ENCODE measurements at regions not wholly inside any gene's neighbourhood (a gene's known extent, or its start where the extent isn't known, plus 50 kb on each side); places are given as distances from the start of the nearest gene placed in this dataset.
"Not testable (repeated sequence)": the region's sequence is repeated elsewhere in the genome, so short reads cannot be mapped to it uniquely, and the experiment has no call there.

DNA sequence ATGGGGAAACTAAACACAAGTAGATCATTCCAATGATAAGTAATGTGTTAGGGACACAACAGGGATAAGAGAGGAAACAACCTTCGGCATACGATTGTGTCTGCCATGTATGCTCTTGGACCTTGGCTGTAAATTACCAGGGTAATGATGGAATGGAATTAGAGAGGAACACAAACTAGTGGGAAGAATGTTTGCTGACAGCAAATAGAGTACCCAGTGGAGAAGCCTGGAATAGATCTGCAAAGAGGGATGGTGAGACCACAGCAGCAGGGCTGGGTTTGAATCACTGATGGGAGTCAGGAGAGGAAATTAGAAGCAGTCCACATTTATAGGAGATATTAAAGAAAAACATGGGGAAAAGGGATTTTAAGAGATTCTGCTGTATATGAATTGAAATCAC lies 172.8 kb downstream of the LRIG3 start:
- DNase-seq = no peak

DNA sequence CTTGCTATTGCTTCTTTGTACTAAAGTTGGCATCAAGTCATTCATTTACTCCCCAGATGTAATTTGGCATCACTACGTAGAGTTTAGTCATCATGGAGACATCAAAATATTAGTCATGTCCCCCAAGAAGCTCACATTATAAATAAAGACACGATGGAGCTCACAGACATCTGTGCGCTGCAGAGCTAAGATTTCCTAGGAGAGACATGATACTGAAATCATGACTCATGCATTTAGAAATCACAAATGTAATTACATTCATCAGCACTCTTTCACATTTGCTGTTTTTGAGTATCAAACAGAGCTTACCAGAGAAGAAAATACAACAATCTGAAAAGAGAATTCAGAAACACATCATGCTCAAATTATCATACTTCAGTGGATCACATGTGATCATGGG lies 169.8 kb downstream of the LRIG3 start:
- DNase-seq = no peak

DNA sequence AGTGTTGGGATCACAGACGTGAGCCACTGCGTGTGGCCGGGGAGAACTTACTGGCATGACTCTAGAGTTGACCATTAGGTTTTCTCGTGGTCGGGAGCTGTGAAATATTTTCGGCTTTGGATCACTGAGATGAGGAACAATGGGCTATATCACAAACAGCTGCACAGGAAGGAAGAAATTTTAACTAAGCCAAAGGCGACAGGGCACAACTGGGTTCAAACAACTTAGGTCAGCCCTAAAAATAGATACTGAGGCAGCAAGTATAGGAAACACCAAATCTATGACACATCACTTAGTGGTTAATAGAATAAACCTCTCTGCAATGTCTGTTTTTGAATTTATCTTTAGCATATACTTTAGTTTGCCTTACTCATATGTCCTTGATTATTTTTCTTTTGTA lies 162.9 kb downstream of the LRIG3 start:
- DNase-seq = no peak

DNA sequence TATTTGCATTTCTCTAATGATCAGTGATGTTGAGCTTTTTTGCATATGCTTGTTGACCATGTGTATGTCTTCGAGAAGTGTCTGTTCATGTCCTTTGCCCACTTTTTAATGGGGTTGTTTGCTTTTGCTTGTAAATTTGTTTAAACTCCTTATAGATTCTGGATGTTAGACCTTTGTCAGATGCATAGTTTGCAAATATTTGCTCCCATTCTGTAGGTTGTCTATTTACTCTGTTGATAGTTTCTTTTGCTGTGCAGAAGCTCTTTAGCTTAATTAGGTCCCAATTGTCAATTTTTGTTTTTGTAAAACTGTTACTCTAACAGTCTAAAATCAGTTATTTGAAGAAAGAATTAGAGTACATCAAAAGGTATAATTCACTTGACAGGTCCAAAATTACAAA lies 160.6 kb downstream of the LRIG3 start:
- not testable (repeated sequence) for DNase-seq

DNA sequence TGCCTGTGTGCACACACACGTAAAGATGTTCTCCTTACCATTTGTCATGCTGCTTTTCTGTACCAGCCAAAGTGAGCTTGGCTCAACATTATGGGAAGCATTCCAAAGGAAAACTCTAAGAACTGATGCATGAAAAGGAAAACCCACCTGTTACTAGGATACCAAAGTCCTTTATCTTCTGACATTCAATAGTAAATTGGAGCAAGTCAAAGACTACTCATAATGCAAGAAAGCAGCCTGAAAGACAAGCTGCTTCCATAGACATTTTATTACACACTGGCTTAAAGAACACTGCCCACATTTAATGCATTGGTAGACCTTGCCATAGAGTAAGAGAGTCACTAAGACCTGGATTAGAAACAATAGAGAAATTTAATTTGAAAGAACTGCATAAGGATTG lies 159.0 kb downstream of the LRIG3 start:
- DNase-seq = no peak

DNA sequence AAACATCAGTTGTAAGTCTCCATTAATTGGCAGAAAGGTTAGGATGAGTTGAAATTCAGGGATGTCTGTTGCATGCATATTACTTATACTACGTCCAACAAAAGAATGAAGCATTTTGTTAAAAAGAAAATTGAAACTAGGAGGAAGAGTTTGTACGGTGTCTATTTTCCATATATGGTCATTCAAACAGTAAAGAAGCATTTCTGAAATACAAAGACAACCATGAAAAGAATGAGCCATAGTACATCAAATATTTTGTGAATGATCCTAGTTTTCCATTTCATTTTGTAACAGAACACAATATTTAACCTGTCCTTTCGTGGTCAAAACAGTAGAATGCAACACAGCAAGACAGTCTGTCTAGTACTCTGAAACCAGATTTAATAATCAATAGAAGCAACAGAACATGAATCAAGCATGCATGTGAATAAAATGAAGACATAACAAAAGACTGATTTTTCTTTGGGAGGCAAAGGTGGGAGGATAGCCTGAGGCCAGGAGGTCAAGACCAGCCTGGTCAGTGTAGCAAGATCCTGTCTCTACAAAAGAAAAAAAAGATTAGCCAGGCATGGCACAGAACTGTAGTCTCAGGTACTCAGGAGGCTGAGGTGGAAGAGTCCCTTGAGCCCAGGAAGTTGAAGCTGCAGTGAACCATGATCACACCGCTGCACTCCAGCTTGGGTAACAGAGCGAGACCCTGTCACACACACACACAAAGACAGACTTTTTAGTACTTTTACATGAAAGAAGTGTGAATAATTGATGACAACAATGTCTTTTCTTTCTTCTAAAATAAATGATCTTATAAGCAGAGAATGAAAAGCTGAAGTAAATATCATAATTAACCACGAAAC lies 156.0 kb downstream of the LRIG3 start:
- DNase-seq = no peak

DNA sequence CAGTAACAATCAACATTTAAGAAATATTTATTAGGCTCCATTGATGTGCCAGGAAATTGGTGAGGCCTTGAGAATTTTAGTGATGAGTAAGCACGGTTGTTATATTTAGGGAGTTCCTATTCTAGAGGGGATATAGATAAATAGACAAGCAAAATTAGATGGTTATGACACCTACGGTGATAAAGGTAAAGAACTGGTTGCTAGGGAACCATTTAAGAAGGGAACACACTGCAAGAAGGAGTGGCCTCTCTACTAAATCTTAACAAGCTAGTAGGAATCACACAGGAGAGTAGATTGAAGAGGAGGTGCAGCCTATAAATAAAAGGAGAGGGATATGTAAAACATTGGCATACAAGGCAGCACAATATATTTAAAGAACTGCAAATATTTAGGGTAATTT lies 155.2 kb downstream of the LRIG3 start:
- no peak for DNase-seq

DNA sequence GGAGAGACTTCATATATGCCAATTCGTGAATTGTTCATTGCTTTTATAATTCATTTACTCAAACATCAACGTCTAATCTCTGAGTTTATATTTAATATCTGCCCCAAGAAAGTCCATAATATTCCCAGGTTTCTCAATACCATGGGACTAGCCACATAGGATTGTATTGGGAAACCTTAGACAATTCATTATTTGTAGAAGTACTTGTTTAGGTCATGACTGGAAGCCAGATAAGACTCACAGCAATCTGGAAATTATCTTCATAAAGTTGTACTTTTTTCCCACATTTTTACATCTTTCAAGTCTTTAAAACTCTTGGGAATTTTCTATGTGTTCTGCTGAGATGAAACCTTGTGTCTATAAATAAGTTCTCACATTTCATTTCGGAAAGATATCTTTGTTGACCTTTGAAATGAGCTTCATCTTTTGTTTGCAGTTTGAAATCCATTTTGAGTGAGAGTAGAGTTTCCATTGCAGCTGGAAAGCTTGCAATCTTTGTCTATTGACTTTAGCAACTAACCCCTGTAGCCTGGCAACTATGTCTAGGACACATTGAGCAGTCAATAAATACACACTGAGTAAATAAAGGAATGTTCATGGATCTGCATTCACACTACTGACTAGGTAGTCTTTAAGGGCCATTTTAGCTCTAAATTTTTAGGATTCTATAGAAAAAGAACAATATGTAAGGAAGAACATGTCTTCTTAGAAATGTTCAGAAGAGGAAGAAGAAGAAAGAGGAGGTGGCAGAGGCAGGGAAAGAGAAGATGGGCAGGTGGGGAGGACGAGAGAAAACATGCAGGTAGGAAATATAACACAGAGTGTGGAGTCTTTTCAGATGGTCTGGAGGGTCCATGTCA lies 154.4 kb downstream of the LRIG3 start:
- DNase-seq = no peak

DNA sequence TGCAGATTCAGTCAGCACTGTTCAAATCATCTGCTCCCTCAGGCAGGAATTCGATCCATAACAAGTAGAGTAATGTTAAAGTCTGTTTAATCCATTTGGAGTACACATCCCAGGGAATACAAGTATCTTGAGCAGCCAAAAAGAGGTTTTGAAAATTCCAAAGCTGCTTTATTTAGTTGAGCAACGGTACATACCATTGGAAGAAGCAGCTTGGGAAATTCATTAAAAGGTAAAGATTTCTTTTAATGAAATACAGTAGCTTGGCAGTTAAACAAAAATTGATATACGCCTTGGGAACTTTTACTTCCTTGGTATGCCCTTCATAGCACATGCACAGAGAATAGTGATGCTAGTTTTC lies 153.8 kb downstream of the LRIG3 start:
- no peak for DNase-seq

DNA sequence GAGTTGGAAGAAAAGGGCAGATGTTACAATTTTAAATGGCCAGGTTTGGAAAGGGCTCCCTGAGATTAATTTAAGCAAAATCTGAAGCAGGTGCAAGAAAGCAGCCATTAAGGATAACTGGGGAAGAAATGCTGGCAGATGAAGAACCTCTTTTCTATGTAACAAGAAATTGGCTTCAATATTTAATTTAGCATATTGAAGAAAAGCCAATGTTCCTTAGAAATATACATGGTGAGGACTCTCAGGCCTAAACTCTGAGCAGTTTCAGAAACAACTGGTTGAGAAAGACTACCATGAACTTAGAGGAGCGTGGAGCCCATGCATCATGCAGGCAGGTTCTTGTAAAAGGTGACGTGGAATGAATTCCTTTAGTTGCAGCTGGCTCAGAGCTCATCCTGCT lies 152.8 kb downstream of the LRIG3 start:
- no peak for DNase-seq

DNA sequence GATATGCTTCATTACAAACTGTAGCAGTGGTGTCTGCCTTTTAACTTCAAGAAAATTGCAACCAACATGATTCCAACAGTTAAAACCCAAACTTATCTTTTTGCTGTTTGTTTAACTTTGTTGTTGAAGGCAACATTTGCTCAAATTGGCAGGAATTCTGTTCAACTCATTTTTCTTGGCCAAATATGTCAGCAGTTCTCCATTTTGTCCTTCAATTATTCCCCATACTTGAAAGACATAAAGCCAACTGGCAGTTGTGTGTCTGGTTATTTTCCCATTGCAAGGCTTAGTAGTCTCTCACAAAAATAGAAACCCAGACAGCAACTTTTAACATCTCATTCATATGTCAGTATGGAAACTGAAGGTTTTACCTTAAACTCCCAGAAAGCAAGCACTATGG lies 146.3 kb downstream of the LRIG3 start:
- DNase-seq = no peak

DNA sequence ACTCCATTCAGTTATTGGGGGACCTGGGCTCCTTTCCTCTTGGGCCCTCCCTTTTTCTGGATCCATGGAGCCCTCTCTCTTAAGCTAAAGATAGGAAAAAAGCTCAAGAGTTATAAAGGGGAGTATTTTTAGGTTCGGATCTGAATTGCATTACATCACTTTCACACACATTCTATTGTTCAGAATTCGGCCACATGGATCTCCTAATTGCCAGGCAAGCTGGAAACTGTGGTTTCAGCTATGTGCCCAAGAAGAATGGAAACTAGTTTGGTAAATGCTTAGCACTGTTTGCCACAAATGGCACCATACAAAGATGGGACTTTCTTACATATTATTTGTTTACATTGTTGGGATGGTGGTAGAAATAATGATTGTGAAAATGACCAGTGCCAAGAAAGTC lies 145.6 kb downstream of the LRIG3 start:
- DNase-seq = no peak

DNA sequence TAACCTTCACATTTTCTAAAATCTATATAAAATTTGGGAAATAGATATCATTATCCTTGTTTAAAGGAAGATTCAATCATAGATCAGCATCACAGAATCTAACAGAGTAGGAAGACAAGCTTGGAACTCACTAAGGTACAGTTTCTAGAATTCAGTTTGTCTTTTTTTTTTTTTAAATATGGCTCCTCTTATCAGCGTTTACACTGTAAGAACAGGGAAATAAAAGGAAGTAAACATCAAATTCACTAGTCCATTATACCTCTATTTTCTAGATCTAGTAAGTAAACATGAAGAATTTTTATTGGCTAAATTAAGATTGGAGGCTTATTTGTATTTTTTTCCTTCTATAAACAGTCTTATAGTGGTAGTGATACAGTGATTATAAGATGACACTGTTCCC lies 144.9 kb downstream of the LRIG3 start:
- DNase-seq = no peak

DNA sequence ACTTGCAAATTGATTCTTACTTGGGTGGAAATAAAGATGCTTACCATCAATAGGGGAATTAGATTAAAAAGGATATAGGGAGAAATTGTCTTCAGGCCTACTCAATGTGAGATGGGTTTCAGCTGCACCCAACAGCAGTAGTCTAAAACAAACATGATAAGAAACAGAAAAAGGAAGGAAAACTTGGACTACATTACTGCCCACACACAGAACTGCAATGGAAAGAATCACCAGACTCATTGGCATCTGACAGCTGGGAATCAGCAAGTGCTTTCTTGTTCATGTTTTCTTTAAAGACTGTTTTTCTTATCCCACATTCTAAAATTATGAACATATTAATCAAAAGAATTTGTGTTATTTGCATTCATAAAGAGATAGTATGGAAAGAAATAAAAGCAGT lies 144.2 kb downstream of the LRIG3 start:
- no peak for DNase-seq

DNA sequence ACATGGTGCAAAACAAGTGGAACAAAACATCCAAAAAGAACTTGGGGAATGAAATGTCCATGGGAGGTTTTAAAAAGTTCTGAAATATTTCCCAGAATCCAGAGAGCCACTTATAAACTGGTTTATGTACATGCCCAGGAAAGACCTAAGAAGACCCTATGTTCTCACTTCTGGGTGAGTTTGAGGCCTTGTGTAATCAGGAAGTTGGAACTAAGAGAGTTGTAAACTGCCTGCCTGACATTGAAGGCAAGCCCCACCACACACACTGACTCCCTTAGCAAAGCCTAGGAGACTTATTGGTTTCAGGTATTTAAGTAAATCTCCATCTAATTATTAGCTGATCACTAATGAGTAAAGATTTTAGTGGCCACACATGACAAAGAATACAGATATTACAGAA lies 142.5 kb downstream of the LRIG3 start:
- DNase-seq = no peak

DNA sequence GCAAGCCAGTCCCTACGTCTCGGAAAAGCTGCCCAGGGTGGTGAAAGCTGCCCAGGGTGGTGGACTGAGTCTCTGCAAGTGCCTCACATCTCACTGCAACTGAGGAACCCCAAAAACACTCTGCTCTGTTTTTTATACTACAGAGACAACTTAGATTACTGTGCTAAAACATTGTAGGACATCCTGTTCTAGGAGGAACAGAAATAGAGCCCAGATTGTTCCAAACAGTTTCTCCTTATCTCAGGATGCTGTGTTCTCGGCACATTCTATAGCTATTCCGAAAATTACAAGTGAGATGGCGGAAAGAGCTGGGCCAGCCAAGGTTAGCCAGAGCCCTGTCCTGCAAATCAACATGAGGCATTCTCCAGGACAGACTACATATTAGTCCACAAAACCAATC lies 138.7 kb downstream of the LRIG3 start:
- DNase-seq = no peak

DNA sequence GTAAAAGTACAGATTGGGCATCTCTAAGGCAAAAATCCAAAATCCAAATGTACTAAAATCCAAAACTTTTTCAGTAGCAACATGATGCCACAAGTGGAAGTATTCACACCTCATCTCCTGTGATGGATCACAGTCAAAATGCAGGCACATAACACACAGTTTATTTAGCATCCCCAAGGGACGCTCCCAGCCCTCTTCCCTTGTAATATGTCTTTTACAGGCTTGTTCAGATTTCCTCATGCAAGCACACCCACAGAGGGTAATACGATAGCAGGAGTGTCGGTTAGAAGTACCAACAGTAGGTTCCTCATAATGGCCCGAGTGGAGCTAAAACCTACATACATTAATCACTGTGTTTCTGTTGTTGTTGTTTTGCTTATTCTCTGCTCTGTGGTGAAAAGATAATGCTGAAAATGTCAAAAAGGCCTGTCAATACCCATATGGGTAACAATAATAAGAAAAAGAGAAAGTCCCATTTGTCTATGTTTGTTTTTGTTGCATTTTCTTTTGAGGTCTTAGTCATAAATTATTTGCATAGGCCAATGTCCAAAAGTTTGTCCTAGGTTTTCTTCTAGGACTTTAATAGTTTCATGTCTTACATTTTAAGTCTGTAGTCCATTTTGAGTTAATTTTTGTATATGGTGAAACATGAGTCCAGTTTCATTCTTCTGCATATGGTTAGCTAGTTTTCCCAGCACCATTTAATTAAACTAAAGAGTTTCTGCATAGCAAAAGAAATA lies 133.1 kb downstream of the LRIG3 start:
- no peak for DNase-seq

DNA sequence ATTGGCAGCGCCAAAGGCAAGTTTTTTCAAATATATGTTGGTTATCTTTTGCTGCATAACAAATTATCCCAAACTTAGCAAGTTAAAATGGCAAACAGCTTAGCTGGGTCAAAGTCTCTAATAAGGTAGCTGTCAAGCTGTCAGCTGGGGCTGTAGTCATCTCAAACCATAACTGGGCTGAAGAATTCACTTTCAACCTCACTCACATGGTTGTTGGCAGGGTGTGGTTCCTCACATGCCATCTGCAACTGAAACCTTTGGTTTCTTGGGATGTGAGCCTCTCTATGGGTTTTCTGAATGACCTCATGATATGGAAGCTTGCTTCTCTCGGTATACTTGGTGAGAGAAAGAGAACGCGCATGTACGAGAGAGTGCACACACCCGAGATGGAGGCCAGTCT lies 125.4 kb downstream of the LRIG3 start:
- no peak for DNase-seq

DNA sequence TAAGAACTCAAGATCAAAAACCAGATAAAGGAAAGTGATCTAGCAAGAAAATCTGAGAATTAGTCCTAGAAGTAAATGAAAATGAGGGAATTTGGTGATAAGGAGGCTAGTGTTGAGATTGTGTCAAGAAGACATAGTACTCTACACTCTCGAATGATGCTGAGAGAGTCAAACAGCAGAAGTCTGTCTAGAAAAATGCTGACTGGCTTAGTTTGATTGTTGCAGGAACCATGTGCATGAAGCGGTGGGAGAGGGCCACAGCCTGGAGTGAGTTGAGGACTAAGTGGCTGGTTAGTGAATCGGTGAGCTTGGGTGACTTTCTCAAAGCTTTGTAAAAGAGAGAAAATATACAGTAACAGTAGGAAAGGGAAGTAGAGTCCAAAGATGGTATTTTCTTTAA lies 124.5 kb downstream of the LRIG3 start:
- DNase-seq = no peak

DNA sequence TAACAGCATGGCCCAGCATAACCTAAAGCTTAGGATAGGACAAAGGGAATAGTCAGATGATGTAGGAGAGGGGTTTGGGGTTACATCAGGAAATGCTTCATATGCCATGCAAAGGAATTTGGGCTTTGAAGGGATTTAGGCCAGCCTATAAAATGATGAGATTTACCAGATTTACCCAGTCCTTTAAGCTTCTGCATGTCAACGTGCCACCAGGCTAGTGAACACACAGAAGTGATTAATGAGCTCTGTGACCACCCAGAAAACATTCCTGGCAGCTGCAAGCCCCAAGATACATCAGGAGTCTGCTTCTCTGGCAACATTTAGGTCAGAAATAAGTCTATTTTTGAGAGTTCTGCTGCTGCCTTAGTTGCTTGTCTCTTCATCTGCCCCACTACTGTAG lies 118.3 kb downstream of the LRIG3 start:
- no peak for DNase-seq

DNA sequence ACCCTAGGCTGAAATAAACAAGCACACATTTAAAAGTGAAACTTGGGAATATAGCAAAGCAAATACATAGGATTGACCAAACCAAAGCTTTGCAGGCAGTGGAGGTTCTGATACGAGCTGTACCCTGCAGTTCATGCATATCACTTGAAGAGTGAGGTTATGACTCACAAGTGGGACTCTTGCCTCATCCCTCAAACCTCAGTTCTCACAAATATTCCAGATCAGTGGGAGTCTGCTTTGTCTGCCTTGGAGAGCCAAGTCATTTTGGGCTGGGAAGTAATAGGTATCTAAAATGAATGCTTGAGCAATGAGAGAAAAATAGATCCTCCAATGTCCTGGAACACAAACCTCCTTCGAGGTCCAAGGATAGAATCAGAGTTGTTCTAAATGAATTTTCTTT lies 116.4 kb downstream of the LRIG3 start:
- no peak for DNase-seq

DNA sequence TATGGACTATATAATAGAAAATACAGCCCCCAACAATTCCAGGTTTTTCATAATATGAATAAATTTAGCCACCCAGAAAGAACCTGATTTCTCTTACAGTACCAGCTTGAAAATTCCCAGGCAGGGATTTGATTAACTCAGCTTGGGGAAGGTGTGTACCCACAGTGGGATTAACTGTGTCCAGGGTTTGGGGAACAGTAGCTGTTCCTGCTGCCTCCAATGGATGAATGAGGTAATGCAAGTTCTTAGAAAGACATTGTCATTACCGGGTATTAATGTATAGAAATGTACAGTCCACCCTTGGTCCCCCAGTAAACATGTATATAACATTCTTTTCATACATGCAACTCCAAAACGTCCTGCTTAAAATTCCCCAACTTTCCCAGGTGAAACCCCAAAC lies 115.6 kb downstream of the LRIG3 start:
- DNase-seq = no peak

DNA sequence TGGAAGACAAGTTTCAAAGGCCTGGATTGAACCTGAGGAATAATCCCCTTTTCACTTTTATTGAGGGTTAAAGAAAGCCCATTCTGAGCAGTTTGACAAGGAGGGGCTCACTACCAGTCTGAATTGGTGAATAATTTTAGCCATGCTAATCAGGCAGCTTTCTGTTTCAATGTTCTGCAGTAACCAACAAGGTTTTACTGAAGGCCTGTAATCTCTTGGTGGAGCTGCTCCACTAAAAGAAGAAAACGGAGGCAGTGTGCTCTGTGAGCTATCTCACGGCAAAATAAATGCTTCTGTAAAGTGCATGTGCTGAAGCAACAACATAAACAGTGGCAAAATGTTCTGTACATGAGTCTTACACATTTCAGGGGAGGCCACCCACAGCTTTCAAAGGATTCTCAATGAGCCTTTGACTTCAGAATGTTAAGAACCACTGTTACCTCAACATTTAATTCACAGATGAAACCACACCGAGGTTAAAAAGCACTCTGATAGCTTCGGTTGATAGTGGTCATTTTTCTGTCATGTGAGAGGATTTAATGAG lies 111.2 kb downstream of the LRIG3 start:
- DNase-seq = no peak
